K562 (cell line): ENCODE measurements at regions not wholly inside any gene's neighbourhood (a gene's known extent, or its start where the extent isn't known, plus 50 kb on each side); places are given as distances from the start of the nearest gene placed in this dataset.
A peak's percentile ranks its signal among the peaks of the same experiment; 100 is the strongest.

Source experiments
- ATAC-seq: fragments of 200-7000 bp; cut with Tn5 transposase; 3 replicates; pipeline ENCODE4 v1.9.1; 2020; ENCODE audit warnings: moderate library complexity
- BruUV-seq: library from RNA; stranded (reverse); fragments of 400-500 nt; replicated peaks from 2 replicates; lab custom pipeline; 2021; lab: Mats Ljungman, UMichigan
- CTCF ChIA-PET: fragments of 300-600 bp; formaldehyde crosslinking; extraction: SDS; loops from one replicate; lab custom pipeline; 2021; ENCODE audit warnings: low intra/inter-chr PET ratio; lab: Yijun Ruan, JAX
- POLR2A ChIA-PET: fragments of 300-600, 350-650 bp; sonication (Branson Sonifier 250); formaldehyde crosslinking; extraction: SDS; loops from one replicate; lab custom pipeline; 2021; ENCODE audit warnings: antibody characterized with exemption, inconsistent platforms; lab: Yijun Ruan, JAX
- DNase-seq, 4 experiments: peaks; one replicate each; pipeline versions ENCODE4 v3.0.0 to v3.0.0-alpha.2; 2011 to 2018; ENCODE audit warnings: low spot score in 3 of 4, mixed read lengths in 3 of 4; ENCODE audit errors: extremely low read depth in 1 of 4
- FAIRE-seq: peaks from 2 replicates; lab custom pipeline; 2011; peaks lifted over from hg19 to GRCh38; lab: Jason Lieb, UNC
- H2AFZ ChIP-seq: 2 replicates; pipeline ENCODE4 v1.6.0; 2011; ENCODE audit warnings: low read depth, low read length, control low read depth, inconsistent platforms
- H3K27ac ChIP-seq: fragments of 200-600 bp; 3 replicates; pipeline ENCODE4 v1.8.0; 2011; ENCODE audit warnings: low read depth, mild to moderate bottlenecking, control low read depth, inconsistent platforms, low read length, moderate library complexity, mixed read lengths; ENCODE audit errors: extremely low read depth
- H3K27me3 ChIP-seq, 2 experiments: fragments of 300-600 bp in 1 of 2; 2 replicates in 1 of 2; 3 replicates in 1 of 2; pipeline versions ENCODE4 v1.6.0 to v1.8.0; 2011; ENCODE audit warnings: inconsistent platforms in 2 of 2, low read length in 2 of 2, mild to moderate bottlenecking in 1 of 2, mixed read lengths in 1 of 2, moderate library complexity in 1 of 2; ENCODE audit not compliant: control insufficient read depth in 2 of 2, insufficient read depth in 2 of 2
- H3K36me3 ChIP-seq: fragments of 300-600 bp; 3 replicates; pipeline ENCODE4 v1.8.0; 2011; ENCODE audit warnings: mild to moderate bottlenecking, low read length, inconsistent platforms; ENCODE audit not compliant: control insufficient read depth, insufficient read depth
- H3K4me1 ChIP-seq, 2 experiments: fragments of 200-600 bp in 1 of 2; replicated peaks in 1 of 2; 2 replicates in 1 of 2; 3 replicates in 1 of 2; pipeline versions ENCODE4 v1.5.1 to v1.8.0; 2011; ENCODE audit warnings: inconsistent platforms in 2 of 2, low read length in 2 of 2, mild to moderate bottlenecking in 1 of 2, mixed read lengths in 1 of 2, moderate library complexity in 1 of 2; ENCODE audit not compliant: control insufficient read depth in 2 of 2, insufficient read depth in 2 of 2
- H3K4me2 ChIP-seq: 2 replicates; pipeline ENCODE4 v1.6.1; 2011; ENCODE audit warnings: low read length, control low read depth, inconsistent platforms, mixed read lengths; ENCODE audit not compliant: insufficient read depth
- H3K4me3 ChIP-seq: fragments of 200-600 bp; sonication (generic), shearing (Covaris generic); 2 replicates; pipeline ENCODE4 v1.5.1; 2016; ENCODE audit warnings: control low read depth, inconsistent platforms
- H3K79me2 ChIP-seq: fragments of 200-600 bp; 3 replicates; pipeline ENCODE4 v1.8.0; 2011; ENCODE audit warnings: low read length, inconsistent platforms; ENCODE audit not compliant: control insufficient read depth, insufficient read depth
- H3K9ac ChIP-seq, 2 experiments: 2 replicates each; pipeline versions ENCODE4 v1.6.0 to v1.6.1; 2011; ENCODE audit warnings: low read depth in 2 of 2, low read length in 2 of 2, control low read depth in 1 of 2, inconsistent platforms in 1 of 2, mild to moderate bottlenecking in 1 of 2, mixed read lengths in 1 of 2; ENCODE audit not compliant: insufficient read depth in 1 of 2
- H3K9me1 ChIP-seq: one replicate; pipeline ENCODE4 v1.6.0; 2011; ENCODE audit warnings: inconsistent platforms, mild to moderate bottlenecking, low read length, moderate library complexity; ENCODE audit not compliant: control insufficient read depth, insufficient read depth
- H3K9me3 ChIP-seq: replicated peaks from 2 replicates; pipeline ENCODE4 v1.5.1; 2011; ENCODE audit warnings: low read depth, low read length, inconsistent platforms; ENCODE audit not compliant: control insufficient read depth, insufficient read depth
- H4K20me1 ChIP-seq: replicated peaks from 2 replicates; pipeline ENCODE4 v1.6.1; 2011; ENCODE audit warnings: low read length, inconsistent platforms, mixed read lengths; ENCODE audit not compliant: control insufficient read depth, insufficient read depth
- HMG20A ChIP-seq: fragments of 450-650 bp; formaldehyde crosslinking; conservative IDR thresholded peaks from 2 replicates; pipeline ENCODE4 v1.4.0; 2020; ENCODE audit warnings: mild to moderate bottlenecking, mixed read lengths
- RAD21 ChIP-seq, 2 experiments: fragments of 250-450 bp in 1 of 2; fragments of 450-650 bp in 1 of 2; sonication (Bioruptor Pico) in 1 of 2; formaldehyde crosslinking in 1 of 2; IDR thresholded peaks in 1 of 2; conservative IDR thresholded peaks in 1 of 2; 2 replicates each; pipeline versions ENCODE4 v1.4.0 to v1.8.0; 2020 to 2022; ENCODE audit warnings: mild to moderate bottlenecking in 2 of 2, moderate library complexity in 1 of 2
- TRIM28 ChIP-seq: fragments of 450-650 bp; IDR thresholded peaks from 2 replicates; pipeline ENCODE4 v1.6.1; 2017
- WGBS: fragments of 100-300 bp; shearing (Covaris generic); methylation state at CpG from one replicate; pipeline ENCODE4 v1.1.6; 2016; ENCODE audit warnings: low coverage, mixed read lengths; ENCODE audit not compliant: insufficient coverage; ENCODE audit errors: missing lambda C conversion rate; 5-methylcytosine and 5-hydroxymethylcytosine counted together
- in situ Hi-C: fragments of 300-500 bp; cut with MboI; formaldehyde crosslinking; loops from 4 replicates; pipeline ENCODE4 v1.15.0; 2018; ENCODE audit warnings: inconsistent platforms, mixed read lengths
- intact Hi-C: fragments of 100-400 bp; cut with micrococcal nuclease; formaldehyde crosslinking; loops from 2 replicates; pipeline ENCODE4 v1.14.2; 2022
- TF ChIP-seq, protein P1 (sequence below), 2 experiments: fragments of 150-350 bp in 1 of 2; IDR thresholded peaks; 2 replicates each; pipeline ENCODE4 v1.6.1; 2012 to 2016; ENCODE audit warnings: low read depth in 2 of 2, low read length in 2 of 2, mild to moderate bottlenecking in 1 of 2, moderate library complexity in 1 of 2
- TF ChIP-seq, protein P2 (sequence below): sonication (generic); formaldehyde crosslinking; IDR thresholded peaks from 2 replicates; pipeline ENCODE4 v1.5.0; 2020; ENCODE audit warnings: missing genetic modification reagents

DNA sequence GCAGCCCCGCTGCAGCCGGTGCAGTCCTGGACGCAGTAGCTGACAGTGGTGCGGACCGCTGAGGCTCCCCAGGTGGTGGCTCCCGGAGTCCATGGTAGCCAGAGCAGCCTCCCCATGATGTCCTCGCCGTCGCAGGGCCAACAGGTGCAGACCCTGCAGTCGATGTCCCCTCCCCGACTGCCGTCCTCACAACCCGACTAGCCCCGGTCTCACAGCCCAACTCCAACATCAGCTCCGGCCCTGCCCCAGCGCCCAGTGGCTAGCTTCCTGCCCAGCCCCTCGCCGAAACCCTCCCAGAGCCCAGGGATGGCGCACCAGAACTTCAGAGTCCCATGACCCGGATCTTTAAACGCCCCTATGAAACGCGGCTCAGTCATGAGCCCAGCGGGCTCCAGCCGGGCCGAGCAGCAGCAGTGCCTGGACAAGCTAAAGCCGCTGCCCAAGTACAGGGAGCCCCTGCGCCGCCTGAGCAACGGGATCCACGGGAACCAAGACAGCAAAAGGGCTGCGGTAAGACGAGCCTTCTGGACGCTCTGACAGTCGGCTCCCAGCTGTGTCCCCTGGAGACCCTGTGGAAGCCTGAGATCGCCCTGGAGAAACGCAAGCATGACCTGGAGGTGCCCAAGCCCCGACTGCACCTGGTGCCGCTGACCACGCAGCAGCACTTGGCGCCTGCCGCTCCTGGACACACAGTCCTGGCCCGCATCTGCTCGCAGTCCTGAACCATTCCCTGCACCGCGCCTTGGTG, 53.8 kb upstream of the TUBA3E start:
- no peaks in the 10 kb centered on the region for H3K79me2 ChIP-seq
- H3K9me1 ChIP-seq = no peaks in the 10 kb centered on the region
- 2% methylated on average over 46 of the region's 46 CpGs for WGBS
- H3K36me3 ChIP-seq = no peaks in the 10 kb centered on the region
- no peak overlapping the region for H3K4me3 ChIP-seq
- peaks cover 21 to 37% of the 10 kb centered on the region in 2 experiments for H3K27me3 ChIP-seq
- CTCF ChIA-PET = no interaction called here
- POLR2A ChIA-PET = interaction anchor here (0.6 to 1.4 kb wide), 2 partner anchors 9 to 90 kb away, joined by 3 to 4 read pairs; partner anchors contain the start of gene IMP4
- TF ChIP-seq, protein P1, sequence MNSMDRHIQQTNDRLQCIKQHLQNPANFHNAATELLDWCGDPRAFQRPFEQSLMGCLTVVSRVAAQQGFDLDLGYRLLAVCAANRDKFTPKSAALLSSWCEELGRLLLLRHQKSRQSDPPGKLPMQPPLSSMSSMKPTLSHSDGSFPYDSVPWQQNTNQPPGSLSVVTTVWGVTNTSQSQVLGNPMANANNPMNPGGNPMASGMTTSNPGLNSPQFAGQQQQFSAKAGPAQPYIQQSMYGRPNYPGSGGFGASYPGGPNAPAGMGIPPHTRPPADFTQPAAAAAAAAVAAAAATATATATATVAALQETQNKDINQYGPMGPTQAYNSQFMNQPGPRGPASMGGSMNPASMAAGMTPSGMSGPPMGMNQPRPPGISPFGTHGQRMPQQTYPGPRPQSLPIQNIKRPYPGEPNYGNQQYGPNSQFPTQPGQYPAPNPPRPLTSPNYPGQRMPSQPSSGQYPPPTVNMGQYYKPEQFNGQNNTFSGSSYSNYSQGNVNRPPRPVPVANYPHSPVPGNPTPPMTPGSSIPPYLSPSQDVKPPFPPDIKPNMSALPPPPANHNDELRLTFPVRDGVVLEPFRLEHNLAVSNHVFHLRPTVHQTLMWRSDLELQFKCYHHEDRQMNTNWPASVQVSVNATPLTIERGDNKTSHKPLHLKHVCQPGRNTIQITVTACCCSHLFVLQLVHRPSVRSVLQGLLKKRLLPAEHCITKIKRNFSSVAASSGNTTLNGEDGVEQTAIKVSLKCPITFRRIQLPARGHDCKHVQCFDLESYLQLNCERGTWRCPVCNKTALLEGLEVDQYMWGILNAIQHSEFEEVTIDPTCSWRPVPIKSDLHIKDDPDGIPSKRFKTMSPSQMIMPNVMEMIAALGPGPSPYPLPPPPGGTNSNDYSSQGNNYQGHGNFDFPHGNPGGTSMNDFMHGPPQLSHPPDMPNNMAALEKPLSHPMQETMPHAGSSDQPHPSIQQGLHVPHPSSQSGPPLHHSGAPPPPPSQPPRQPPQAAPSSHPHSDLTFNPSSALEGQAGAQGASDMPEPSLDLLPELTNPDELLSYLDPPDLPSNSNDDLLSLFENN (IDR thresholded peaks at IDR 0.05; ENCODE audit: low read depth in 2 of 2, low read length in 2 of 2) = no peak
- TF ChIP-seq TRIM28 (no peak), RAD21 (CRISPR knock-in tag; conservative IDR thresholded peaks at IDR 0.05 in 1 of 2, IDR thresholded peaks at IDR 0.05 in 1 of 2) (no peak), HMG20A (CRISPR knock-in tag) (no peak)
- TF ChIP-seq, protein P2, sequence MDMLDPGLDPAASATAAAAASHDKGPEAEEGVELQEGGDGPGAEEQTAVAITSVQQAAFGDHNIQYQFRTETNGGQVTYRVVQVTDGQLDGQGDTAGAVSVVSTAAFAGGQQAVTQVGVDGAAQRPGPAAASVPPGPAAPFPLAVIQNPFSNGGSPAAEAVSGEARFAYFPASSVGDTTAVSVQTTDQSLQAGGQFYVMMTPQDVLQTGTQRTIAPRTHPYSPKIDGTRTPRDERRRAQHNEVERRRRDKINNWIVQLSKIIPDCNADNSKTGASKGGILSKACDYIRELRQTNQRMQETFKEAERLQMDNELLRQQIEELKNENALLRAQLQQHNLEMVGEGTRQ (CRISPR knock-in tag) = no peak
- in situ Hi-C loops (no loop called here), intact Hi-C loops (no loop called here)
- ATAC-seq (peak; percentile 52), DNase-seq (no peak), FAIRE-seq (no peak)
- no peaks in the 10 kb centered on the region for H3K9me3 ChIP-seq
- H3K9ac ChIP-seq = no peak overlapping the region
- no peaks in the 10 kb centered on the region for H4K20me1 ChIP-seq
- H3K4me1 ChIP-seq = peaks cover 0 to 19% of the 10 kb centered on the region in 2 experiments; a peak in 2 of 5 replicates
- no peak overlapping the region for H2AFZ ChIP-seq
- no peak overlapping the region for H3K27ac ChIP-seq
- no peak overlapping the region for H3K4me2 ChIP-seq
- BruUV-seq = no TSS peak
